AG09319 (cell line): ENCODE measurements at regions not wholly inside any gene's neighbourhood (a gene's known extent, or its start where the extent isn't known, plus 50 kb on each side); places are given as distances from the start of the nearest gene placed in this dataset.
"Not testable (repeated sequence)": the region's sequence is repeated elsewhere in the genome, so short reads cannot be mapped to it uniquely, and the experiment has no call there.

Experiments used
- DNase-seq: peaks from one replicate; pipeline ENCODE4 v3.0.0-alpha.2; 2010; ENCODE audit warnings: low read depth; ENCODE audit errors: extremely low read depth
- TF ChIP-seq, protein P1 (sequence below): IDR thresholded peaks from 2 replicates; pipeline ENCODE4 v1.5.1; 2011; ENCODE audit warnings: low read depth, mild to moderate bottlenecking, inconsistent platforms, low read length, moderate library complexity

DNA sequence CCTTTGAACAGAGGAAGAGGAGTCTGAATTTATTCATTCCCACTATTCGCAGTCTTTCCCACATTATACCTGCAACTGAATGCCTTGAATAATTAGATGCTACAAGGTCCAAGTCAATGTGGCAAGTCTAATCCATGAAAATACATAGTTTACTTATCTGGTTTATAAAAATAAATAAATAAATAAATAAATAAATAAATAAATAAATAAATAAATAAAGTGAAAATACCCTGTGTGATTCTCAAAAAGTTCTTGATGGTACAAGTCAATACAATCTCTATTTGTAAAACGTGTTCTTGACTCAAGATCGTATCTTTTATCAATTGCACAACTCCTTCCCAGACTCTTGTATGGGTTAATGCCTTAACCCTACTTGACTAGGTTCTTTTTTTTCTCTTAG lies 417.7 kb downstream of the ZWINT start:
- DNase-seq, result no peak
- TF ChIP-seq, protein P1, sequence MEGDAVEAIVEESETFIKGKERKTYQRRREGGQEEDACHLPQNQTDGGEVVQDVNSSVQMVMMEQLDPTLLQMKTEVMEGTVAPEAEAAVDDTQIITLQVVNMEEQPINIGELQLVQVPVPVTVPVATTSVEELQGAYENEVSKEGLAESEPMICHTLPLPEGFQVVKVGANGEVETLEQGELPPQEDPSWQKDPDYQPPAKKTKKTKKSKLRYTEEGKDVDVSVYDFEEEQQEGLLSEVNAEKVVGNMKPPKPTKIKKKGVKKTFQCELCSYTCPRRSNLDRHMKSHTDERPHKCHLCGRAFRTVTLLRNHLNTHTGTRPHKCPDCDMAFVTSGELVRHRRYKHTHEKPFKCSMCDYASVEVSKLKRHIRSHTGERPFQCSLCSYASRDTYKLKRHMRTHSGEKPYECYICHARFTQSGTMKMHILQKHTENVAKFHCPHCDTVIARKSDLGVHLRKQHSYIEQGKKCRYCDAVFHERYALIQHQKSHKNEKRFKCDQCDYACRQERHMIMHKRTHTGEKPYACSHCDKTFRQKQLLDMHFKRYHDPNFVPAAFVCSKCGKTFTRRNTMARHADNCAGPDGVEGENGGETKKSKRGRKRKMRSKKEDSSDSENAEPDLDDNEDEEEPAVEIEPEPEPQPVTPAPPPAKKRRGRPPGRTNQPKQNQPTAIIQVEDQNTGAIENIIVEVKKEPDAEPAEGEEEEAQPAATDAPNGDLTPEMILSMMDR, result no peak

DNA sequence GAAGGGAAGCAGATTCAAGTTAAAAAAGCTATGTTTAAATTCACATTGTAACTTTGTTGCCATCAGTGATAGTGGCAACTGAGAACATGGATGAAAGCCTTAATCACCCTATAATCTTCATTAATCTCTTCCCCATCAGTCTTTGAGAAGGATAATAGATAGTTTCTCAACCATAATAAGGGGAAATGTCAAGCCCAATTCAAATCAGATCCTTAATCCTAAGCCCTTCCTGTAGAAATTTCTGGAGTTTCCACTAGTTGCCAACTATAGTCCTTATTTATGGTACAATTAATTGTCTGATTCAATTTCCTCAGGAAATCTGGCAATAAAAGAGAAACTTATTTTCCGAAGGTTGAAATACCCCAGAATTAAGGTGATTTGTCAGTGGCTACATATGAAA lies 431.8 kb downstream of the ZWINT start:
- no peak for DNase-seq
- TF ChIP-seq, protein P1, result no peak

DNA sequence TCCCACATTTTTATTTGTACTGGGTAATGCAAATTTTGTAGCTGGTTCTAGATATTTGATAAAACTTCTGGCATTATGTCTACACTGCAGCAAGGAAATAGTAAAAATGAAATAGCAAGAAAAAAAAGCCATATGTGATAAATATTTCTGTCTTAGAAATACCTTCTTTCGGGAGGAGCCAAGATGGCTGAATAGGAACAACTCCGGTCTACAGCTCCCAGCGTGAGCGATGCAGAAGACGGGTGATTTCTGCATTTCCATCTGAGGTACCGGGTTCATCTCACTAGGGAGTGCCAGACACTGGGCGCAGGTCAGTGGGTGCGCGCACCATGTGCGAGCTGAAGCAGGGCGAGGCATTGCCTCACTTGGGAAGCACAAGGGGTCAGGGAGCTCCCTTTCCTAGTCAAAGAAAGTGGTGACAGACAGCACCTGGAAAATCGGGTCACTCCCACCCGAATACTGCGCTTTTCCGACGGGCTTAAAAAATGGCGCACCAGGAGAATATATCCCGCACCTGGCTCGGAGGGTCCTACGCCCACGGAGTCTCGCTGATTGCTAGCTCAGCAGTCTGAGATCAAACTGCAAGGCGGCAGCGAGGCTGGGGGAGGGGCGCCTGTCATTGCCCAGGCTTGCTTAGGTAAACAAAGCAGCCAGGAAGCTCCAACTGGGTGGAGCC lies 461.4 kb downstream of the ZWINT start:
- DNase-seq, result not testable (repeated sequence)

DNA sequence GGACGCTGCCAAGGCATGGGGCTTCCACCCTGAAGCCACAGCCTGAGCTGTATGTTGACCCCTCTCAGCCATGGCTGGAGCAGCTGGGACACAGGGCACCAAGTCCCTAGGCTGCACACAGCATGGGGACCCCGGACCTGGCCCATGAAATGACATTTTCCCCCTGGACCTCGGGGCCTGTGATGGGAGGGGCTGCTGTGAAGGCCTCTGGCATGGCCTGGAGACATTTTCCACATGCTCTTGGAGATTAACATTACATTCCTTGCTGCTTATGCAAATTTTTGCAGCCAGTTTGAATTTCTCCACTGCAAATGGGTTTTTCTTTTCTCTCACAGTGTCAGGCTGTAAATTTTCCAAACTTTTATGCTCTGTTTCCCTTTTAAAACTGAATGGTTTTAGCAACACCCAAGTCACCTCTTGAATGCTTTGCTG lies 463.6 kb downstream of the ZWINT start:
- no peak for DNase-seq
- TF ChIP-seq, protein P1, result no peak

DNA sequence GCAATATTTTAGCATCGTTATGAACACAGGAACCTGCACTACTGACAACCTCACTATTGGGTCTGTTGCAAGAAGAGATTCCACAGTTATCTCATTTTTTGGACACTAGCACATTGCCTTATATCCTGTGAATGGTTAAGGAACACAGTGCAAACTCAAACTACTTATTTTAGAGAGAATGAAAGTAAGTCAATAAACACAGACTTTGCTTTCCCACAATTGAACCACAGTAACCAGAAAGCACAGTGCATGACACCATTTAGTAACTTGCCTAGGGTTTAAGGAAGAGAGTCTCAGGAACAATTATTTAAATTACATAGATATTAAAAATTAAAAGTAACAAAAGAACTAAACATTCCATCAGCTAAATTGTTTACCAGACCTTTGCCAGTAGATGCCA lies 468.8 kb downstream of the ZWINT start:
- TF ChIP-seq, protein P1, result no peak
- no peak for DNase-seq

DNA sequence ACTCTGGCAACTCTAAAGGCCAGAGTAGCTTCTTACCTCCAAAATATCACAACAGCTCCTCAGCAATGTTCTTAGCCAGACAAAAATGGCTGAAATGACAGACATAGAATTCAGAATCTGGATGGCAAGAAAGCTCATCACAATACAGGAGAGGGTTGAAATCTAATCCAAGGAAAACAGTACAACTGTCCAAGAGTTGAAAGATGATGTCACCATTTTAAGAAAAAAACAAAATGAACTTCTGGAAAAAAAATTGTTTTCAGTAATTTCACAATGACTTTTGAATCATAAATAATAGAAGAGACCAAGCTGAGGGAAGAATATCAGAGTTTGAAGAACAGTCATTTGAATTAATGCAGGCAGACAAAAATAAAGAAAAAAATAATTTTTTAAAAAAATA lies 479.5 kb downstream of the ZWINT start:
- DNase-seq, result no peak
- TF ChIP-seq, protein P1, result no peak

DNA sequence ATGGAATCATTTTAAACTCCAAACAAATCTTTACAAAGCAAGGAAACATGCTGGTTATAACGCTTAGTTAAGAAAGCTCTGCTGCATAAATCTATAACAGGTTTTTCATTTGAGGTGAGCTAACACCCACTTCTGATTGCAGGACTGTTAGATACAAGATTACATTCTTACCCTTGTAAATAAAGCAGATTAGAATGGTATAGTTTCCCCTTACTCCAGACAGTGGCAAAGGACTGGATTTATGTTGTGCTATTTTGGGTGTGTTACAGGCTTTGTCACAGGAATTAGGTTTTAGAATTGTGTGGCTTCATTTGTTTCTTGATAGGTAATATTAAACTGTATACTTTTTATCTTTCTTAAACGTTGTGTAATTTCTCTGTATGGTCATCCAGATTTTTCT lies 487.6 kb downstream of the ZWINT start:
- TF ChIP-seq, protein P1, result no peak
- no peak for DNase-seq

DNA sequence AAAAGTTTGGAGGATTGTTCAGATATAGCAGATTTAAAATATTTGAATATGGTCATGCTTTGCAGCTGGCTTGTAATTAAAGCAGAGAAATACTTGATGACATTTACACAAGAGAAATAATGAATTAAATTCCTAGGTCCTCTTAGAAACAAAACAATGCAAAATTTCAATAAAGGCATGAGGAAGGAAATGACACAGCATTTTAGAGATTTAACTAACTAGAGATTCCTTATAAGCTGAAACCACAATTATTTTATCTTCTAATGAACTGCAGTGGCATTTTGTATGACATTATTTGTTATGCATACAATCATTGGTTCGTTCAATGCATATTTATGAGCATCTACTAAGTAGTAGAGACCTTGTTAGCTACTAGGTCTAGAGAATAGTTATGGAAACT lies 490.9 kb downstream of the ZWINT start:
- DNase-seq, result no peak
- TF ChIP-seq, protein P1, result no peak
